ENCODE measurements at regions not wholly inside any gene's neighbourhood (a gene's known extent, or its start where the extent isn't known, plus 50 kb on each side); places are given as distances from the start of the nearest gene placed in this dataset.

DNA sequence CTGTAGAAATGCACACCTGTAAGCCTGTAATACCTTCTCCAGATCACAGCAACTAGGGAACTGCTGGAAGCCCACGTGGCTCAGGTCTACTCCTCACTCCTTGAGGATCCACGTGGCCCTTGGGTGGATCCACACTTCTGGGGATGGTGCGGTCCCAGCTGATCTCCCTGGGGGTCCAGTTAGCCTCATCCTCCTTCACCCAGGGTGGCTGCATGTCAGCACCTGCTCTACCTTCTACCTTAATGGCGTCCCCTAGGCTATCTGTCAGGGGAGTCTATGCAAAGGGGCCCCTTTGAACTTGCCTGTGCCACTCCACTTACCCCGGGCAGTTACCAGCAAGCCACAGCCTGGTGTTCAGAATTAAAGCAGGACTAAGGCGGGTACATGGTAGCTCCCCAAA lies 284.7 kb downstream of the MYCN start:
- Histone ChIP-seq H3K4me3 (no peak overlapping the region), H3K9me3 (no peaks in the 10 kb centered on the region), H3K36me3 (no peaks in the 10 kb centered on the region), H3K4me1 (no peaks in the 10 kb centered on the region), H3K27me3 (no peaks in the 10 kb centered on the region), H3K27ac (no peak overlapping the region)
- DNase-seq: no peak
- TF ChIP-seq POLR2AphosphoS5 (IDR thresholded peaks at IDR 0.05) (no peak), POLR2A (IDR thresholded peaks at IDR 0.05) (no peak), EP300 (IDR thresholded peaks at IDR 0.05) (no peak)
- TF ChIP-seq, protein P1, sequence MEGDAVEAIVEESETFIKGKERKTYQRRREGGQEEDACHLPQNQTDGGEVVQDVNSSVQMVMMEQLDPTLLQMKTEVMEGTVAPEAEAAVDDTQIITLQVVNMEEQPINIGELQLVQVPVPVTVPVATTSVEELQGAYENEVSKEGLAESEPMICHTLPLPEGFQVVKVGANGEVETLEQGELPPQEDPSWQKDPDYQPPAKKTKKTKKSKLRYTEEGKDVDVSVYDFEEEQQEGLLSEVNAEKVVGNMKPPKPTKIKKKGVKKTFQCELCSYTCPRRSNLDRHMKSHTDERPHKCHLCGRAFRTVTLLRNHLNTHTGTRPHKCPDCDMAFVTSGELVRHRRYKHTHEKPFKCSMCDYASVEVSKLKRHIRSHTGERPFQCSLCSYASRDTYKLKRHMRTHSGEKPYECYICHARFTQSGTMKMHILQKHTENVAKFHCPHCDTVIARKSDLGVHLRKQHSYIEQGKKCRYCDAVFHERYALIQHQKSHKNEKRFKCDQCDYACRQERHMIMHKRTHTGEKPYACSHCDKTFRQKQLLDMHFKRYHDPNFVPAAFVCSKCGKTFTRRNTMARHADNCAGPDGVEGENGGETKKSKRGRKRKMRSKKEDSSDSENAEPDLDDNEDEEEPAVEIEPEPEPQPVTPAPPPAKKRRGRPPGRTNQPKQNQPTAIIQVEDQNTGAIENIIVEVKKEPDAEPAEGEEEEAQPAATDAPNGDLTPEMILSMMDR (IDR thresholded peaks at IDR 0.05): no peak
- intact Hi-C loops (cut with DNase I): no loop called here
- WGBS, 2 donors: 75 to 83% methylated on average over 6 of the region's 6 CpGs

DNA sequence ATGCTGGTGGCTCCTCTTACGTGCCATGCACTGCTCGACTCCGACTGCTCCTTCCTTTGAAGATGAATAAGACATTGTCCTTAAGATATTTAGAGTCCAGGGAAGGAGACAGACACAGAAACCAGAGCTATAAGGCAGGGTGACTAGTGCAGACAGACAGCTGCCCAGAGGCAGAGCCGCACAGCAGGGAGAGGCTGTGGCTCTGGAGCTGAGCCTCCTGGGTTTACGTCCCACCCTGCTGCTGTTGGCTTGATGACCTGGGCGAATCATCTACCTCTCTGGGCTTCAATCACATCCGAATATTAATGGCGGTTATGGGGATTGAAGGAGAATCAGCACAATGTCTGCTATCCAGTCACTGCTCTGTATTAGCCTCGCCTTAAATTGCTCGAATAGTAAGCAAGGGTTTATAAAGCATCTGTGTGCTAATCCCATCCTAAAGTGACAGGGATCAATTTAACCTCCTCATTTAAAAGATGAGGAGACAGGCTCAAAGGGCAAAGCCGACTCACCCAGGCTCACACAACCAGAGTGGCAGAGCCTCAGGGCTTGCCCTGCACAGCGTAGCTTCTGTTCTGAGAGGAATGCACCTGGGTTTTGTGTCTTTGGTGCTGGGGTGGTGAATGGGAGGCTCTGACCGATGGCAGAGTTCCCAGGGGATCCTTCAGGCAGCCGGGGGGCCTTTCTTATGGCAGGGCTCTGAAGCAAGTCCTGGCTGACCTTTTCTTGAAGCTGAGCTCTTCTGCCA lies 284.1 kb downstream of the MYCN start:
- Histone ChIP-seq H3K9me3 (no peaks in the 10 kb centered on the region), H3K27ac (no peak overlapping the region), H3K36me3 (no peaks in the 10 kb centered on the region), H3K27me3 (no peaks in the 10 kb centered on the region), H3K4me1 (no peaks in the 10 kb centered on the region), H3K4me3 (no peak overlapping the region)
- WGBS, 2 donors: 78% methylated on average over 14 of the region's 14 CpGs
- no peak for TF ChIP-seq POLR2AphosphoS5 (IDR thresholded peaks at IDR 0.05)
- TF ChIP-seq, protein P1 (IDR thresholded peaks at IDR 0.05): no peak
- no peak for TF ChIP-seq EP300 (IDR thresholded peaks at IDR 0.05)
- TF ChIP-seq POLR2A (IDR thresholded peaks at IDR 0.05): no peak
- no peak for DNase-seq
- intact Hi-C loops (cut with DNase I): no loop called here

DNA sequence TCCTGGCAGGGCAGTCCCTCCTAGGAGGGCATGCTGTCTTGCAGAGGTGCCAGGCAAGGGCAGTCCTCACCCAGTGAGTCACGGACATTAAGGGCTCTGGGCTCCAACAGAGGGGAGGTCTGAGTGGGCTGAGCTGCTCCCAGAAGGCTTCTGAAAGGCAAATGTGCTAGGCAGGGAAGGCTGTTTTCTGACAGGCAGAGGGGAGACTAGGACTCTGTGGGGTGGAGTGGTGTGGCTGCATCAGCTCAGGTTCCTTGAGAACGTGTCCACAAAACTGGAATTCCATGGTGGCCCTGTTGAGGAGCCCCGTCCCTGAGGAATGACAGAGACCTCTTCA lies 283.5 kb downstream of the MYCN start:
- DNase-seq: no peak
- TF ChIP-seq POLR2A (IDR thresholded peaks at IDR 0.05) (no peak), POLR2AphosphoS5 (IDR thresholded peaks at IDR 0.05) (no peak)
- TF ChIP-seq, protein P1 (IDR thresholded peaks at IDR 0.05): no peak
- no peaks in the 10 kb centered on the region for H3K9me3 ChIP-seq
- WGBS, 2 donors: 80% methylated on average over 3 of the region's 3 CpGs
- no peaks in the 10 kb centered on the region for H3K36me3 ChIP-seq
- intact Hi-C loops (cut with DNase I): no loop called here
- no peak overlapping the region for H3K4me3 ChIP-seq
- no peak overlapping the region for H3K27ac ChIP-seq
- H3K4me1 ChIP-seq: no peaks in the 10 kb centered on the region
- no peaks in the 10 kb centered on the region for H3K27me3 ChIP-seq

DNA sequence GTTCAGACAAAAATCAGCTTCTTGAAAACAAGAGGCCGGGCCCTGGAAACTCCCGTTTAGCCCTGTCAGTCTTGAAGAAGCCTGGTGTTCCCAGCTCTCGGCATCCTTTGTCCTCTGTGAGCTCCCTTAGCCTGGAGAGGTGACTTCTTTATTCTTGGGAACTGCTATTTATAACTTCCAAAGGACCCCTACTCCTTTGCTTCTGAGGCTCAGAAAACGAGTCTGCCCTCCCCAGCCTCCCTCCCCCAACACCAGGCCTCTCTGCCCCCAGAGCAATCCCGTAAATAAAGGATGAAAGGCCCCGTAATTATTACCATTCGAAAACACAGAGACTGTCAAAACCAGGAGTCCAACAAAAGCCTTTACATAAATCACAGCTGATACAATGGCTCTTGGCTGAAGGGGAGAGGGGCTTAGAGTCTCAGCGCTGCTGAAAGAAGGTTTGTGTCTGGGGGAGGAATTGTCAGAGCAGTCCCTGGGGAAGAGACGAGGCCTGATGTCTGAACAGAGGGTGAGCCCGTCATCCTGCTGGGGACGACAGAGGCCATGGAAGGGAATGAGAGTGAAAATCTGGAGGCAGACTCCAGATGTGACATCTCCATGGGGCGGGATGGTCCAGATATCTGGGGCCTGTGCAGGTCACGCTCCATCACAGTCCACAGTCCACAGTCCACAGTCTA lies 283.0 kb downstream of the MYCN start:
- WGBS, 2 donors: 80 to 83% methylated on average over 13 of the region's 13 CpGs
- TF ChIP-seq POLR2AphosphoS5 (IDR thresholded peaks at IDR 0.05): no peak
- no peak for TF ChIP-seq POLR2A (IDR thresholded peaks at IDR 0.05)
- no peak for TF ChIP-seq EP300 (IDR thresholded peaks at IDR 0.05)
- TF ChIP-seq, protein P1 (IDR thresholded peaks at IDR 0.05): no peak
- Histone ChIP-seq H3K36me3 (no peaks in the 10 kb centered on the region), H3K27me3 (no peaks in the 10 kb centered on the region), H3K9me3 (no peaks in the 10 kb centered on the region), H3K27ac (no peak overlapping the region), H3K4me1 (no peaks in the 10 kb centered on the region), H3K4me3 (no peak overlapping the region)
- DNase-seq: no peak
- intact Hi-C loops (cut with DNase I): no loop called here

Measured in sigmoid colon (tissue), 6 donors.